Mononuclear cell (primary cell): ENCODE measurements at regions not wholly inside any gene's neighbourhood (a gene's known extent, or its start where the extent isn't known, plus 50 kb on each side); places are given as distances from the start of the nearest gene placed in this dataset.

Source experiments
- H3K27me3 ChIP-seq: 2 replicates; pipeline ENCODE4 v1.6.0; 2011; ENCODE audit warnings: low read length, control low read depth; ENCODE audit not compliant: insufficient read depth
- H3K4me1 ChIP-seq: 2 replicates; pipeline ENCODE4 v1.5.1; 2011; ENCODE audit warnings: mild to moderate bottlenecking, low read length, control low read depth; ENCODE audit not compliant: insufficient read depth
- H3K4me3 ChIP-seq: 2 replicates; pipeline ENCODE4 v1.5.1; 2011; ENCODE audit warnings: mild to moderate bottlenecking, low read length, moderate library complexity
- H3K9me3 ChIP-seq: 2 replicates; pipeline ENCODE4 v1.5.1; 2011; ENCODE audit warnings: low read depth, mild to moderate bottlenecking, control low read depth, low read length

DNA sequence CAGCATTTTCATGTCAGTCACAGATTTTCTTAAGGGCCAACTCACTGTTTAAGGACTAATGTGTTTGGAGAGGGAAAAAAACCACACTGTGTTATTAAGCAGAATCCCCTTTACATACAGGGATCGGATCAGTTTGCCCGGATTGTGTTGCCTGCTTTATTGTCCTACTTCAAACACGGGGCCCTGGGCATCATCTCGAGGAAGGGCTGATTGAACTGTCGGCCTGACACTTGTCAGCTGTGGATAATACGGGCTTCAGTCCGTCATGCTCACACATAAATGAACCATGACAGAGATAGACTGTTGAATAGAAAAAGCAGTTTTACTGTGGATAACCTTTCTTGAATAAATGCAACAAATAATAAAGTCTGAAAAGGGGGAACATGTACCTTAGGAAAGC, 325.0 kb downstream of the ZSWIM6 start:
- Histone ChIP-seq H3K4me3 (no peak overlapping the region), H3K9me3 (no peaks in the 10 kb centered on the region), H3K27me3 (no peaks in the 10 kb centered on the region), H3K4me1 (no peaks in the 10 kb centered on the region)

DNA sequence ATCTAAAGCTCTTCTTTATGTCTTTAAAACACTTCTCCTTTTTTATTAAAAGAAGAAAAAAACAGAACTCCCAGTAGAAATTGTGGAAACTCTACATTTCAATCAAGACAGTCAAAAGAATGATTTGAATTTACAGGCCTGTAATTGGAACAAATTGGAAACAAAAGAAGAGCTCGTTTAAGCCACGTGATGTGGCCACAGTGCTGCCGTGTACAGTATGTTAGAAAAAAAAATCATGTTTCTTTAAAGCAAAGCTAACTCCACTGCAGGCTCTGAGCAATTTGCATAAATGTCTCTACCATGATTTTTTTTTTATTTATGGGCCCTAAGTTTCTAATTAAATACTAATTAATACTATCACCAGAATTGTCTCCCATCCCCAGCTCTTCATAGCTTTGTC, 325.6 kb downstream of the ZSWIM6 start:
- no peaks in the 10 kb centered on the region for H3K4me1 ChIP-seq

DNA sequence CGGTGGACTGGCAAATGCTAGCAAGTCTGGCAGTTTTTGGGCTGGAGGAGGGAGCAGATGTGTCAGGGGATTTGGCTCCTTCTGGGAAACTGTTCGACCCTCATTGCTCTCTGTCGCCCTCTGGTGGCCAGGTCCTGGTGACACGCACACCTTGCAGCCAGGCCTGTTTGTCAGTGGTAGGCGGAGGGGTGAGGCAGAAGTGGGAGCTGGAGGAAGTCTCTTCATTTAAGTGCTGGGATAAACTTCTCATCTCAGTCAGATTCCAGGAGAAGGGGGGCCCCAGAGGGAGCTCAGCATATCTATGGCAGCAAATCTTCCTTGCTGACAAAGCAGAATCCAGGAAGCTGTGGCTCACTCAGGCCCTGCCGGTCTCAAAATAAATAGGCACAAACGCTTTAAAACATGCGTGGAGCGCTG, 326.5 kb downstream of the ZSWIM6 start:
- H3K9me3 ChIP-seq = no peaks in the 10 kb centered on the region
- no peak overlapping the region for H3K4me3 ChIP-seq
- no peaks in the 10 kb centered on the region for H3K27me3 ChIP-seq
- no peaks in the 10 kb centered on the region for H3K4me1 ChIP-seq

More for the DNA sequence above, 325.6 kb downstream of the ZSWIM6 start:
- Histone ChIP-seq H3K9me3 (no peaks in the 10 kb centered on the region), H3K4me3 (no peak overlapping the region), H3K27me3 (no peaks in the 10 kb centered on the region)

DNA sequence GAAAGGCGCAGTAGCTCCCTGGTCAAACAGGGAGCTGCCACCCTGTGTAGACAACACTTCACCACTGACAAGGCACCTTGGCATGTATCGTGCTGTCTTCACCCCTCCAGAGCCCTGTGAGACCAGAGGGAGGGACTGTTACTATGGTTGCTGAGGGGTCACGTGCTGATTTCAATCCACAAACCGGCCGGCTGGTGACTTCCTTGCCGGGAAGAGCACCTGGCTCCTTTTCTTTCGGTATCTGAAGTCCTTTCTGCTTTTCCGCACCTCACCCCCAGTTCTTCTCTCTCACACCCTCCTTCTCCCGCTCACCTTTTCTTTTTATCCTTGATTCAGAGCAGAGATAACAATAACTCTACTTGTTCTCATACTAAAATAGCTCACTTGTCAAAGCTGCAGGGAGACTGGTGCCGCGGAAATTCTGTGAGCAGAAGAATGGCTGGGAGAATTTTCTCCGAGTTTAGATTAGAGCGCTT, 327.2 kb downstream of the ZSWIM6 start:
- H3K27me3 ChIP-seq = no peaks in the 10 kb centered on the region
- H3K9me3 ChIP-seq = no peaks in the 10 kb centered on the region
- H3K4me3 ChIP-seq = no peak overlapping the region
- no peaks in the 10 kb centered on the region for H3K4me1 ChIP-seq

DNA sequence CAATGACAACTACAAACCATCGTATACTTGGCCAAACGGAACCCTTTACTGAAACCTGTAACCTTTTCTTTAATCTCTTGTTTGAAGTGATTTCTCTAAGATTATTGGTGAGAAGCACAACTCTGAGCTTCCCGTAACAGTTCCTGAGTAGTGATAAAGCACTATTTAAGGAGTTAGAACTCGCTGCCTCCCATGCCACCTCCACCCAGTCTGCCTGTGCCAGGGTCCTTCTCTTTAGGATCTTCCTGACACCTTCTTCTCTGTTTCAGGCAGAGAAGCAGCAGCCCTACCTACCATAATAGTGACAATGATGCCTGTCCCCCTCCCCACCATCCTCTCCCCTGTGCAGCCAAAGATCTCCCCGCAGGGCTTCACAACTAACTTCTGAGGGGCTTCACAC, 330.6 kb downstream of the ZSWIM6 start:
- Histone ChIP-seq H3K27me3 (no peaks in the 10 kb centered on the region), H3K9me3 (no peaks in the 10 kb centered on the region), H3K4me1 (peaks cover 5% of the 10 kb centered on the region), H3K4me3 (no peak overlapping the region)

DNA sequence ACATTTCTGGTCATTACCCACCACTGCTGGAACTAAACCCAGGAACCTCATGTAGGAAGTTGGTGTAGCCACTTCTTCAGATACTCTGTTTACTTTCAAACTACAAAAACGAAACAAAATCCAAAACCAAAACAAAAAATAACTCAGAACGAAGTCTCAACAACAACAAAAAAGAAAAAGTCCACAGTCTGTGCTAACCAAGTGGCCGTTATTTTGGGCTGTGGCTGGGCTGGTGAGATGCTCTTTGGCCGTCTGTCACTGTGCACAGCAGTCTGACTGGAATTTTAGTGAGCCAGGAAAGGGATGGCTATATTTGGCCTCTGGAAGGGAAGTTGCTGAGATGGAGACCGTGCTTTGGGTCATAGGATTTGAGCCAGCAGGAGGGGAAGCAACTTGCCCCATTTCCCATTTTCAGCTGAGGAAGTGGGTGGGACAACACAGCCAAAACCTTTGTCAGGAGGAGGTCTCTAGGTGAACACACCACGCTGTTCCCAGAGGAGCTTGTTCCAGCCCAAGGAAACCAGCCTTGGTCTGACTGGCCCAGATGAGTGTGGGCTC, 334.1 kb downstream of the ZSWIM6 start:
- H3K27me3 ChIP-seq = no peaks in the 10 kb centered on the region
- H3K4me1 ChIP-seq = peaks cover 5% of the 10 kb centered on the region
- no peaks in the 10 kb centered on the region for H3K9me3 ChIP-seq
- no peak overlapping the region for H3K4me3 ChIP-seq

DNA sequence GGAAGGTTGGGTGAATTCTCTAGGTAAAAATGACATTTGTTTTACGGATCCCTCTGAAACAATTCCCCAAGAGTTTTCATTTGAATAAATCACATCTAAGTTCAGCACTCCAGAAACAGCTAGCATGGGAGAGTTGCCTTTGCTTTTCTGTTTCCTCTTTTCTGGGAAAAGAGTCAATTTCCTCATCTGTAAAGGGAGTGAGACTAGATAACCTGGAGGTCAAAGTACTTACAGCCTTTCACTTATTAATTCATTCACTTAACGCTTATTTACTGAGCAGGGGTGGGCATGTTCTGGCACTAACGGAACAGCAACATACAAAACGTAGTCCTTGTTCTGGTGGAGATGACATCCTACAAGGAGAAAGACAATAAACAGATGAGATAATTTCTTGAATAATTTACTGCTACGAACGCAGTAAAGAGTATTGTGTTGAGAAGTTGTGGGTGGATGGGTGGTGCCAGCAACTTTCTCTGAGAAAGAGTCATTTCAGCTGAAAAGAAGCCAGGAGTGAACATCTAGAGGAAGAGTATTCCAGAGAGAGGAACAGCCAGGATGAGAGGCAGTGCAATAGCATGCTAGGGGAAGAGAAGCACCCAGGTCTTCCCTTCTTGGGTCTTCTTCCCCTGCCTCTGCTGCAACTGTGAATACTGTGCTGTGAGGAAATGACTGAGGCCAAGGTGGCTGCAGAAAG, 335.6 kb downstream of the ZSWIM6 start:
- Histone ChIP-seq H3K9me3 (no peaks in the 10 kb centered on the region), H3K4me3 (no peak overlapping the region), H3K4me1 (peaks cover 9% of the 10 kb centered on the region), H3K27me3 (no peaks in the 10 kb centered on the region)

DNA sequence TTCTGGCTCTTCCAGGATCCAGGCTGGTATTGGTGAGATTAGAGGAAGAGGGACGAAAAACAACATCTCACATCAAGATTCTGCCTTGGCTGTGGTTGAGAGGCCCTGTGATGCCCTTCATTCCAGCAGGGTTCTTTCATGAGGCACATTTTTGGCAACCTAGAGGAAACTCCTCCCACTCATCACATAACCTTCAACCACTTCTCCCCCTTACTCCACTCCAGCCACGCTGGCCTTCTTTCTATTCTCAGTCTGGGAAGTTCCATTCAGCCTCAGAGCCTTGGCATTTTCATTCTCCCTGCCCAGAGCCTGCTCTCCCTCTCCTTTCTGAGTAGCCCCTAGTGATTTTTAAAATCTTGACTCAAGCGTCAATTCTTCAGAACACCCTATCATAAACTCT, 337.5 kb downstream of the ZSWIM6 start:
- H3K27me3 ChIP-seq = no peaks in the 10 kb centered on the region
- peaks cover 9% of the 10 kb centered on the region for H3K4me1 ChIP-seq
- H3K9me3 ChIP-seq = no peaks in the 10 kb centered on the region
- no peak overlapping the region for H3K4me3 ChIP-seq

DNA sequence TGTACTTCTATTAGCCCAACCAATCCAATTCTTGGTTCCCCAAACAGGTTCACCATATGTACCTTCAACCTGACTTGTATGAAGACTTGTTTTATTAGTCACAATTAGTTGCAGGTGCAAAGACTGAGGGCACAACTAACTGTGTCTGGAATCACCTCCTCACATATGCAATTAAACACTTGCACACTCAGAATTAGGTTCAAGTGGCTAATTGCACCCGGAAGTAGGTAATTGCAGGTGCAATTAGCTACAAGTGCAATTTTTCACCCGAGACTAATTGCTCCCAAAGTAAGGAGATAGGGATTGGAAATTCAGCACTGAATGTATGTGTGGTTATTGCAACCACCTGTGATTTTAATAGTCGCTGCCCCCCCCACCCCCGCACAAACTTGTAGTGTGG, 338.9 kb downstream of the ZSWIM6 start:
- Histone ChIP-seq H3K4me1 (peaks cover 9% of the 10 kb centered on the region), H3K9me3 (no peaks in the 10 kb centered on the region), H3K27me3 (no peaks in the 10 kb centered on the region), H3K4me3 (no peak overlapping the region)

DNA sequence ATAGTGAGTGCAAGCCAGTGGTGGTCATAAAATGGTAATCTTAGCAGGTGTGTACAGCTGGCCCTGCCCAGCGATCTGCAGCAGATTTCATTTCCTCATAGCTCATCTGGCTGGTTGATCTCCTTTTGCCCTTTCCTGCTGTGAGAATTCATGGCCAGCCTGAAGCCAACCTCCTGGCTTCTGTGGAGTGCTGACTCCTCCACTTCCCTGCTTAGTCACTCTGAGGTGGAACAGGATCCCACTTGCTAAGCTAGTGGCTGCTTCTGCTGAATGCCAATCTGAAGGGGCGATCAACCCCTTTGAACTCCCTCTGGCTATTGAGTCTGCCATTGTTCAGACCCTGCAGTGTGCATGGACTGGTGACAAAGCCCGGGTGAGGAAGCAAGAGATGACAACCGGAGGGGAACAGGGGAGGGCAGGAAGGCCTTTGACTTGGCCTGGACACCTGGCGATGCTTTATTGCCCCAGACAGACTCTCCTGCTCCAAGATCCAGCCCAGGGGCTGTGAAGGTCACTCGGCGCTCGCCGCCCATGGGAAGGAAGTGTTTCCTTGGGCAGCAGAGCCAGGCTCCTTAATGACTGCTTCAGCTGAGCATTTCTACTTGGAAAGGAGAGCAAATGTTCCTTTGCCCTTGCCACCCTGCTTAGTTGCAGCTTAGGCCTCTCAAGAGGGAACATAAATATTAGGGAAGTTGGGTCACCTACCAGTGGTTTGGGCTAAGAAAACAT, 341.1 kb downstream of the ZSWIM6 start:
- H3K27me3 ChIP-seq = no peaks in the 10 kb centered on the region
- H3K4me3 ChIP-seq = no peak overlapping the region
- no peaks in the 10 kb centered on the region for H3K9me3 ChIP-seq
- peaks cover 4% of the 10 kb centered on the region for H3K4me1 ChIP-seq

DNA sequence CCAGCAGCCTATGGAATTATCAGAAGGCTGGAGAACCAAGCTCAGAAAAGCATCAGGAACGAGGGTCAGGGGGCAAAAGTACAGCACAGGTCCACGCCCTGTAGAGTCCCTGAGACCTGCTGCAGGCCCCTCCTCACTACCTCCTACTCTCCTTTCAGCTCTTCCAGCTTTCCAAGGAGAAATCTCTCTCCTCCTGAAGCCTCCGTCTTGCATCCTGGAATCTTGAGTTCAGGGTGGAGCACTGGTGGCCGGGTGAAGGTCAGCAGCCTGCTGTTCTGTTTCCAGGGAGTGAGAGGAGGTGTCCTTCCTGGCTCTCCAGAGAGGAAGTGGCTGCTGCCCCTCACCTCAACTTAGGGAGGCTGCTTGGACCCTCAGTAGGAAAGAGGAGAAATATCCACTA, 342.3 kb downstream of the ZSWIM6 start:
- Histone ChIP-seq H3K27me3 (no peaks in the 10 kb centered on the region), H3K4me3 (no peak overlapping the region), H3K4me1 (peaks cover 4% of the 10 kb centered on the region), H3K9me3 (no peaks in the 10 kb centered on the region)

DNA sequence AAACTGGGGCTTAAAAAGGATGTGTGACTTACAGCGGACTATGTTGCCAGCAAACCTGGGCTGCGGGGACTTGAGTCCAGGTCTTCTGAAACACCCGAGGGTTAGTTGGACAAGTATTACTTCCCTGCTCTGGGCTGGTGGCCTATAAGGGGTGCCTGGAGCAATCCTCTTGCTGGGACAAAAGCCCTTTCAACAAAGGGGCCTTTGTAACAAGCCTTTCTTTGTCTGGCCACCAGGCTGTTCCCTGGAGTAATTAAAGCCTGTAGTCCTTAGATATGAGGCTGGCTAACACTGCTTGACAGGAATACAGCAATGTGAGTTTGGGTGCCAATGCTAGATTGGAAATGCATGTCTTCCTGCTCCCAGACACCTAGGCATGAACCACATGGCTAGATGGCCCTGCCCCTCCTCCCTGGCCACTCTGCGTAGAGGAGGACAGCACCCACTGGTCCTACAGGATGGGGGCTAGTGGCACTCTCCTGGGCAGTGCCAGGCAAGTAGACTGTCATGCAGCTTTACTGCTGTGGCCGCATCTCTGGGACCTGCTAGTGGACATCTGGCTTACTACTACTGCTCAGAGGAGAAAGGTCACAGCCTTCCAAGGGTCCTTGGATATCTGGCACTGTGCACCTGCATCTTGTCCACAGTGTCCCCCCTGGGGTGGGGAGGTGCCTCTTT, 343.1 kb downstream of the ZSWIM6 start:
- H3K27me3 ChIP-seq = no peaks in the 10 kb centered on the region

DNA sequence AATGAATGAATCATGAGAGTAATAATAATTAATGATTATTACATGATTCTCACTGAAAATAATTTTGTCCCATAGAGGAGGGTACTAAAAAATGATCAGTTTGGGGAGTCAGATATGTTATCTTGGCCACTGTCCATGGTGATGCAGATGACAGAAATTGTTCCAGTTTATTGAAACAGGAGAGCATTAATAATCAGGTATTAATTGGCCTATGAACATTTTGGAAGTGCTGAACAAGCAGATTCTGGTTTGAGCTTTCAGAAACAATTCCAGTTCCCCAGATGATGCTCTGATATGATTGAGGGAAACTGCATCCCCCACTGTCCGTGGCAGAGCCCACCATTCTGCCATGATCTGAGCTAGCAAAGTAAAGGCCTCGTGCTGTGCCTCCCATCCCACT, 345.2 kb downstream of the ZSWIM6 start:
- peaks cover 4% of the 10 kb centered on the region for H3K4me1 ChIP-seq
- H3K9me3 ChIP-seq = no peaks in the 10 kb centered on the region
- no peak overlapping the region for H3K4me3 ChIP-seq
- H3K27me3 ChIP-seq = no peaks in the 10 kb centered on the region

More for the DNA sequence above, 343.1 kb downstream of the ZSWIM6 start:
- Histone ChIP-seq H3K4me3 (no peak overlapping the region), H3K9me3 (no peaks in the 10 kb centered on the region), H3K4me1 (peaks cover 4% of the 10 kb centered on the region)

DNA sequence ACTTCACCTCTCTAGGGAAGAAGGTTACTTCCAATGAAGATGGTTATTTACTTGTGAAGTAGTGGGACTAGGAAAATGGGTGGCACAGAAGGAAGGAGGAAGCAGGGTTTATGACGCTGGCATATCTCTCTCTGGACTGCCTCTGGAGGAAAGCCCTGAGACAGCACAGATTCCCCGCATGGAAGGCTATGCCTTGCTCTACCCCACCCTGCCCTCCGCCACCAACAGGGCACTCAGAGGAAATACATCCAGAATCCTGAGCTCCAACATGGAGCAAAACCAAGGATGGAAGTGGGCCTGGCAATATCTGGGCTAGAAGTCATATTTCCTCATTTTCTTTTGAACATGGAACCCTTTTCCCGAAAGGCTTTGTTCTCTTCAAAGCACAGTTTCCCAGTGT, 346.9 kb downstream of the ZSWIM6 start:
- Histone ChIP-seq H3K4me3 (no peak overlapping the region), H3K4me1 (no peaks in the 10 kb centered on the region), H3K27me3 (no peaks in the 10 kb centered on the region), H3K9me3 (no peaks in the 10 kb centered on the region)

DNA sequence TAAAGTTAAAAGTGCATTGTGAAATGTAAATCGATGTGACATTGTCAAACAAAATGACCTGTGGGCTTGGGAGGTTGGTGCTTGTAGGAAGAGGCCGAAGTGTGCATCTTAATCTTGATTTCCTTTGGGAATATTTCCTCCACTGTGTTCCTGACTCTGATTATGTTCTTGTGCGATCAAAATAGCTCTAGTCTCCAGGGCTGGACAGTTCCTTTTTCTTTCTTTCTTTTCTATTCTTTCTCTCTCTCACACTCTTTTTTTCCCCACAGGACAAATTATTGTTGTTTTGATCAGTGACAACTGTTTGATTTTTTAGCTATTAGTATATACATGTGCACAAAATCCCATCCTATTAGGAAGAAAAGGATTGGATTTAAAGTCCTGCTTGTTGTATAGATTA, 347.5 kb downstream of the ZSWIM6 start:
- no peaks in the 10 kb centered on the region for H3K4me1 ChIP-seq
- no peaks in the 10 kb centered on the region for H3K9me3 ChIP-seq
- H3K4me3 ChIP-seq = no peak overlapping the region
- H3K27me3 ChIP-seq = no peaks in the 10 kb centered on the region
